K562 (cell line): ENCODE measurements at regions not wholly inside any gene's neighbourhood (a gene's known extent, or its start where the extent isn't known, plus 50 kb on each side); places are given as distances from the start of the nearest gene placed in this dataset.

Source experiments
- ATAC-seq: fragments of 200-7000 bp; cut with Tn5 transposase; 3 replicates; pipeline ENCODE4 v1.9.1; 2020; ENCODE audit warnings: moderate library complexity
- BruUV-seq: library from RNA; stranded (reverse); fragments of 400-500 nt; replicated peaks from 2 replicates; lab custom pipeline; 2021; lab: Mats Ljungman, UMichigan
- CTCF ChIA-PET: fragments of 300-600 bp; formaldehyde crosslinking; extraction: SDS; loops from one replicate; lab custom pipeline; 2021; ENCODE audit warnings: low intra/inter-chr PET ratio; lab: Yijun Ruan, JAX
- POLR2A ChIA-PET: fragments of 300-600, 350-650 bp; sonication (Branson Sonifier 250); formaldehyde crosslinking; extraction: SDS; loops from one replicate; lab custom pipeline; 2021; ENCODE audit warnings: antibody characterized with exemption, inconsistent platforms; lab: Yijun Ruan, JAX
- DNase-seq, 4 experiments: peaks; one replicate each; pipeline versions ENCODE4 v3.0.0 to v3.0.0-alpha.2; 2011 to 2018; ENCODE audit warnings: low spot score in 3 of 4, mixed read lengths in 3 of 4; ENCODE audit errors: extremely low read depth in 1 of 4
- FAIRE-seq: peaks from 2 replicates; lab custom pipeline; 2011; peaks lifted over from hg19 to GRCh38; lab: Jason Lieb, UNC
- H2AFZ ChIP-seq: 2 replicates; pipeline ENCODE4 v1.6.0; 2011; ENCODE audit warnings: low read depth, low read length, control low read depth, inconsistent platforms
- H3K27ac ChIP-seq: fragments of 200-600 bp; 3 replicates; pipeline ENCODE4 v1.8.0; 2011; ENCODE audit warnings: low read depth, mild to moderate bottlenecking, control low read depth, inconsistent platforms, low read length, moderate library complexity, mixed read lengths; ENCODE audit errors: extremely low read depth
- H3K27me3 ChIP-seq, 2 experiments: fragments of 300-600 bp in 1 of 2; 2 replicates in 1 of 2; 3 replicates in 1 of 2; pipeline versions ENCODE4 v1.6.0 to v1.8.0; 2011; ENCODE audit warnings: inconsistent platforms in 2 of 2, low read length in 2 of 2, mild to moderate bottlenecking in 1 of 2, mixed read lengths in 1 of 2, moderate library complexity in 1 of 2; ENCODE audit not compliant: control insufficient read depth in 2 of 2, insufficient read depth in 2 of 2
- H3K36me3 ChIP-seq: fragments of 300-600 bp; 3 replicates; pipeline ENCODE4 v1.8.0; 2011; ENCODE audit warnings: mild to moderate bottlenecking, low read length, inconsistent platforms; ENCODE audit not compliant: control insufficient read depth, insufficient read depth
- H3K4me1 ChIP-seq, 2 experiments: fragments of 200-600 bp in 1 of 2; replicated peaks in 1 of 2; 2 replicates in 1 of 2; 3 replicates in 1 of 2; pipeline versions ENCODE4 v1.5.1 to v1.8.0; 2011; ENCODE audit warnings: inconsistent platforms in 2 of 2, low read length in 2 of 2, mild to moderate bottlenecking in 1 of 2, mixed read lengths in 1 of 2, moderate library complexity in 1 of 2; ENCODE audit not compliant: control insufficient read depth in 2 of 2, insufficient read depth in 2 of 2
- H3K4me2 ChIP-seq: 2 replicates; pipeline ENCODE4 v1.6.1; 2011; ENCODE audit warnings: low read length, control low read depth, inconsistent platforms, mixed read lengths; ENCODE audit not compliant: insufficient read depth
- H3K4me3 ChIP-seq: fragments of 200-600 bp; sonication (generic), shearing (Covaris generic); 2 replicates; pipeline ENCODE4 v1.5.1; 2016; ENCODE audit warnings: control low read depth, inconsistent platforms
- H3K79me2 ChIP-seq: fragments of 200-600 bp; 3 replicates; pipeline ENCODE4 v1.8.0; 2011; ENCODE audit warnings: low read length, inconsistent platforms; ENCODE audit not compliant: control insufficient read depth, insufficient read depth
- H3K9ac ChIP-seq, 2 experiments: 2 replicates each; pipeline versions ENCODE4 v1.6.0 to v1.6.1; 2011; ENCODE audit warnings: low read depth in 2 of 2, low read length in 2 of 2, control low read depth in 1 of 2, inconsistent platforms in 1 of 2, mild to moderate bottlenecking in 1 of 2, mixed read lengths in 1 of 2; ENCODE audit not compliant: insufficient read depth in 1 of 2
- H3K9me1 ChIP-seq: one replicate; pipeline ENCODE4 v1.6.0; 2011; ENCODE audit warnings: inconsistent platforms, mild to moderate bottlenecking, low read length, moderate library complexity; ENCODE audit not compliant: control insufficient read depth, insufficient read depth
- H3K9me3 ChIP-seq: replicated peaks from 2 replicates; pipeline ENCODE4 v1.5.1; 2011; ENCODE audit warnings: low read depth, low read length, inconsistent platforms; ENCODE audit not compliant: control insufficient read depth, insufficient read depth
- H4K20me1 ChIP-seq: replicated peaks from 2 replicates; pipeline ENCODE4 v1.6.1; 2011; ENCODE audit warnings: low read length, inconsistent platforms, mixed read lengths; ENCODE audit not compliant: control insufficient read depth, insufficient read depth
- DDX20 ChIP-seq: fragments of 450-650 bp; IDR thresholded peaks from 2 replicates; pipeline ENCODE4 v1.6.1; 2016; ENCODE audit warnings: missing genetic modification characterization, low read depth, mild to moderate bottlenecking, missing compliant biosample characterization, moderate library complexity
- ETS2 ChIP-seq: IDR thresholded peaks from 2 replicates; pipeline ENCODE4 v1.6.1; 2016; ENCODE audit warnings: borderline replicate concordance, missing genetic modification characterization, mild to moderate bottlenecking, moderate library complexity, missing compliant biosample characterization; ENCODE audit not compliant: poor library complexity, severe bottlenecking
- FIP1L1 ChIP-seq: fragments of 200-400 bp; formaldehyde crosslinking; IDR thresholded peaks from 2 replicates; pipeline ENCODE4 v1.6.1; 2018; ENCODE audit warnings: mild to moderate bottlenecking, low read depth, low read length; ENCODE audit not compliant: poor library complexity, severe bottlenecking
- GABPB2 ChIP-seq: fragments of 250-450 bp; sonication (Bioruptor Pico); conservative IDR thresholded peaks from 2 replicates; pipeline ENCODE4 v1.5.1; 2021; ENCODE audit warnings: mild to moderate bottlenecking
- HDAC2 ChIP-seq: fragments of 450-650 bp; IDR thresholded peaks from 2 replicates; pipeline ENCODE4 v1.6.1; 2016; ENCODE audit warnings: mild to moderate bottlenecking
- HMG20B ChIP-seq: fragments of 250-450 bp; sonication (Bioruptor Pico); IDR thresholded peaks from 2 replicates; pipeline ENCODE4 v1.5.0; 2021; ENCODE audit warnings: mild to moderate bottlenecking
- MCM3 ChIP-seq: fragments of 450-650 bp; IDR thresholded peaks from 2 replicates; pipeline ENCODE4 v1.6.1; 2016
- PCBP1 ChIP-seq: fragments of 200-400 bp; formaldehyde crosslinking; IDR thresholded peaks from 2 replicates; pipeline ENCODE4 v1.6.1; 2018; ENCODE audit warnings: mild to moderate bottlenecking, low read depth, low read length; ENCODE audit not compliant: poor library complexity, severe bottlenecking
- RBM22 ChIP-seq: fragments of 200-400 bp; formaldehyde crosslinking; IDR thresholded peaks from 2 replicates; pipeline ENCODE4 v1.6.1; 2018; ENCODE audit warnings: low read length, low read depth; ENCODE audit not compliant: poor library complexity, severe bottlenecking
- RUNX1 ChIP-seq: sonication (generic); IDR thresholded peaks from 2 replicates; pipeline ENCODE4 v1.6.1; 2016; ENCODE audit warnings: antibody characterized with exemption, low read depth
- SAFB2 ChIP-seq: fragments of 200-400 bp; formaldehyde crosslinking; IDR thresholded peaks from 2 replicates; pipeline ENCODE4 v1.6.1; 2018; ENCODE audit warnings: borderline replicate concordance, low read length, low read depth, moderate library complexity; ENCODE audit not compliant: severe bottlenecking
- SRSF7 ChIP-seq: fragments of 200-400 bp; formaldehyde crosslinking; optimal IDR thresholded peaks from 2 replicates; pipeline ENCODE3; 2017; ENCODE audit warnings: mild to moderate bottlenecking, low read depth, low read length
- YY1 ChIP-seq, 3 experiments: IDR thresholded peaks; 2 replicates each; pipeline ENCODE4 v1.6.1; 2011; ENCODE audit warnings: low read length in 2 of 3, mild to moderate bottlenecking in 2 of 3, moderate library complexity in 2 of 3, borderline replicate concordance in 1 of 3, control low read depth in 1 of 3, low read depth in 1 of 3; ENCODE audit not compliant: insufficient read depth in 3 of 3, insufficient replicate concordance in 2 of 3, control insufficient read depth in 1 of 3, insufficient read length in 1 of 3; ENCODE audit errors: extremely low read depth in 1 of 3
- ZBTB1 ChIP-seq: sonication (generic); formaldehyde crosslinking; IDR thresholded peaks from 2 replicates; pipeline ENCODE4 v1.8.1; 2023; ENCODE audit warnings: missing genetic modification reagents, low read depth, mild to moderate bottlenecking, borderline replicate concordance
- ZNF140 ChIP-seq: fragments of 250-450 bp; sonication (Bioruptor Pico); IDR thresholded peaks from 2 replicates; pipeline ENCODE4 v1.8.0; 2021; ENCODE audit warnings: moderate library complexity, mild to moderate bottlenecking, inconsistent platforms
- ZNF174 ChIP-seq: fragments of 250-450 bp; sonication (Bioruptor Pico); IDR thresholded peaks from 2 replicates; pipeline ENCODE4 v1.4.0; 2020; ENCODE audit warnings: mild to moderate bottlenecking
- ZNF212 ChIP-seq: fragments of 450-650 bp; formaldehyde crosslinking; IDR thresholded peaks from 2 replicates; pipeline ENCODE4 v1.4.0; 2020; ENCODE audit warnings: mild to moderate bottlenecking
- ZNF41 ChIP-seq: fragments of 250-450 bp; sonication (Bioruptor Pico); conservative IDR thresholded peaks from 2 replicates; pipeline ENCODE4 v1.4.0; 2020; ENCODE audit warnings: mild to moderate bottlenecking
- in situ Hi-C: fragments of 300-500 bp; cut with MboI; formaldehyde crosslinking; loops from 4 replicates; pipeline ENCODE4 v1.15.0; 2018; ENCODE audit warnings: inconsistent platforms, mixed read lengths
- intact Hi-C: fragments of 100-400 bp; cut with micrococcal nuclease; formaldehyde crosslinking; loops from 2 replicates; pipeline ENCODE4 v1.14.2; 2022
- TF ChIP-seq, protein P1 (sequence below): sonication (generic); formaldehyde crosslinking; IDR thresholded peaks from 2 replicates; pipeline ENCODE4 v1.8.1; 2022; ENCODE audit warnings: missing genetic modification reagents
- TF ChIP-seq, protein P2 (sequence below): fragments of 250-450 bp; sonication (Bioruptor Pico); IDR thresholded peaks from 2 replicates; pipeline ENCODE4 v1.5.0; 2020; ENCODE audit warnings: mild to moderate bottlenecking

DNA sequence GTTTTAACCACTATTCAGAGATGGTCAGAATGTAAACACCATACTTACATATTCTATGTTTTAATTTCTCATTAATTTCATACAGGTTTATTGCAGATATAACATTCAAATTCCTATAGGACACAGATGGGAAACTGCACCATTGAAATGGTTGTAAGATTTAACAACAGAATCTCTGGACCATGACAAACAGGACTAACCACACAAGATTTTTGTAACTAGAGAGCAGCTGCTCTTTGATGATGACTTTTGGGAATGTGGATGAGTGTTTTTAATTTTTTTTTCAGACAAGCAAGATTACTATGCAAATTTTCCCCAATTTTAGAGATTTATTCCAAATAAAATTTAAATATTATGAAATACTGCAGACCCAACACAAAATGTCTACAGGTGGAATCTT is 610.2 kb downstream of the PCDH18 start:
- intact Hi-C loops (no loop called here), in situ Hi-C loops (no loop called here)
- DNase-seq (no peak), ATAC-seq (no peak), FAIRE-seq (no peak)
- H3K36me3 ChIP-seq: no peaks in the 10 kb centered on the region
- H3K27ac ChIP-seq: no peak overlapping the region
- no peaks in the 10 kb centered on the region for H3K9me3 ChIP-seq
- no peaks in the 10 kb centered on the region for H3K4me1 ChIP-seq
- no peak overlapping the region for H3K4me2 ChIP-seq
- H3K4me3 ChIP-seq: no peak overlapping the region
- H2AFZ ChIP-seq: no peak overlapping the region
- BruUV-seq: no TSS peak
- no peaks in the 10 kb centered on the region for H4K20me1 ChIP-seq
- ChIA-PET CTCF (no interaction called here), POLR2A (no interaction called here)
- no peak overlapping the region for H3K9ac ChIP-seq
- no peaks in the 10 kb centered on the region for H3K9me1 ChIP-seq
- H3K79me2 ChIP-seq: no peaks in the 10 kb centered on the region
- TF ChIP-seq ZNF140 (CRISPR knock-in tag) (no peak), MCM3 (no peak), ZNF212 (CRISPR knock-in tag) (no peak), YY1 (IDR thresholded peaks at IDR 0.05; ENCODE audit: borderline replicate concordance in 1 of 3, control insufficient read depth in 1 of 3, extremely low read depth in 1 of 3, insufficient read depth in 3 of 3, insufficient read length in 1 of 3, insufficient replicate concordance in 2 of 3, low read depth in 1 of 3, low read length in 2 of 3) (no peak), ZNF41 (CRISPR knock-in tag) (no peak), DDX20 (tag) (no peak), HDAC2 (no peak), RUNX1 (no peak), ETS2 (tag) (no peak), FIP1L1 (no peak), HMG20B (CRISPR knock-in tag) (no peak), ZNF174 (CRISPR knock-in tag) (no peak), ZBTB1 (no peak), PCBP1 (no peak), SRSF7 (no peak), RBM22 (no peak), SAFB2 (no peak), GABPB2 (CRISPR knock-in tag) (no peak)
- TF ChIP-seq, protein P1, sequence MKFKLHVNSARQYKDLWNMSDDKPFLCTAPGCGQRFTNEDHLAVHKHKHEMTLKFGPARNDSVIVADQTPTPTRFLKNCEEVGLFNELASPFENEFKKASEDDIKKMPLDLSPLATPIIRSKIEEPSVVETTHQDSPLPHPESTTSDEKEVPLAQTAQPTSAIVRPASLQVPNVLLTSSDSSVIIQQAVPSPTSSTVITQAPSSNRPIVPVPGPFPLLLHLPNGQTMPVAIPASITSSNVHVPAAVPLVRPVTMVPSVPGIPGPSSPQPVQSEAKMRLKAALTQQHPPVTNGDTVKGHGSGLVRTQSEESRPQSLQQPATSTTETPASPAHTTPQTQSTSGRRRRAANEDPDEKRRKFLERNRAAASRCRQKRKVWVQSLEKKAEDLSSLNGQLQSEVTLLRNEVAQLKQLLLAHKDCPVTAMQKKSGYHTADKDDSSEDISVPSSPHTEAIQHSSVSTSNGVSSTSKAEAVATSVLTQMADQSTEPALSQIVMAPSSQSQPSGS (CRISPR knock-in tag): no peak
- TF ChIP-seq, protein P2, sequence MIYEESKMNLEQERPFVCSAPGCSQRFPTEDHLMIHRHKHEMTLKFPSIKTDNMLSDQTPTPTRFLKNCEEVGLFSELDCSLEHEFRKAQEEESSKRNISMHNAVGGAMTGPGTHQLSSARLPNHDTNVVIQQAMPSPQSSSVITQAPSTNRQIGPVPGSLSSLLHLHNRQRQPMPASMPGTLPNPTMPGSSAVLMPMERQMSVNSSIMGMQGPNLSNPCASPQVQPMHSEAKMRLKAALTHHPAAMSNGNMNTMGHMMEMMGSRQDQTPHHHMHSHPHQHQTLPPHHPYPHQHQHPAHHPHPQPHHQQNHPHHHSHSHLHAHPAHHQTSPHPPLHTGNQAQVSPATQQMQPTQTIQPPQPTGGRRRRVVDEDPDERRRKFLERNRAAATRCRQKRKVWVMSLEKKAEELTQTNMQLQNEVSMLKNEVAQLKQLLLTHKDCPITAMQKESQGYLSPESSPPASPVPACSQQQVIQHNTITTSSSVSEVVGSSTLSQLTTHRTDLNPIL (CRISPR knock-in tag): no peak
- no peaks in the 10 kb centered on the region for H3K27me3 ChIP-seq
